ENCODE measurements at regions not wholly inside any gene's neighbourhood (a gene's known extent, or its start where the extent isn't known, plus 50 kb on each side); places are given as distances from the start of the nearest gene placed in this dataset.

- DNase-seq (ENCODE audit: low spot score): no peak
Observed at GRCh38 chr5:66469684-66470083, 126.5 kb upstream of the MAST4 start.

GRCh38 chr5:66472010-66472409 lies 124.2 kb upstream of the MAST4 start:
- DNase-seq (ENCODE audit: low spot score): no peak

GRCh38 chr5:66475731-66476130 lies 120.5 kb upstream of the MAST4 start:
- DNase-seq (ENCODE audit: low spot score): no peak

GRCh38 chr5:66477596-66477995 lies 118.6 kb upstream of the MAST4 start:
- no peak for DNase-seq (ENCODE audit: low spot score)

- DNase-seq (ENCODE audit: low spot score): peak; percentile 12
Observed at GRCh38 chr5:66494437-66494836, 101.8 kb upstream of the MAST4 start.

GRCh38 chr5:66498791-66499207 lies 97.4 kb upstream of the MAST4 start:
- no peak for DNase-seq (ENCODE audit: low spot score)

- DNase-seq (ENCODE audit: low spot score): no peak
Observed at GRCh38 chr5:66503203-66503789, 92.9 kb upstream of the MAST4 start.

GRCh38 chr5:66507106-66507505 lies 89.1 kb upstream of the MAST4 start:
- no peak for DNase-seq (ENCODE audit: low spot score)

- no peak for DNase-seq (ENCODE audit: low spot score)
Observed at GRCh38 chr5:66511491-66511890, 84.7 kb upstream of the MAST4 start.

- peak; percentile 35 for DNase-seq (ENCODE audit: low spot score)
Observed at GRCh38 chr5:66513130-66513529, 83.1 kb upstream of the MAST4 start.

GRCh38 chr5:66515209-66515608 lies 81.0 kb upstream of the MAST4 start:
- peak; percentile 15 for DNase-seq (ENCODE audit: low spot score)

GRCh38 chr5:66516550-66516949 lies 79.6 kb upstream of the MAST4 start:
- DNase-seq (ENCODE audit: low spot score): no peak

- no peak for DNase-seq (ENCODE audit: low spot score)
Observed at GRCh38 chr5:66517351-66517750, 78.8 kb upstream of the MAST4 start.

- DNase-seq (ENCODE audit: low spot score): no peak
Observed at GRCh38 chr5:66518052-66518451, 78.1 kb upstream of the MAST4 start.

GRCh38 chr5:66518753-66519152 lies 77.4 kb upstream of the MAST4 start:
- DNase-seq (ENCODE audit: low spot score): no peak

- DNase-seq (ENCODE audit: low spot score): no peak
Observed at GRCh38 chr5:66519626-66520025, 76.6 kb upstream of the MAST4 start.

GRCh38 chr5:66520854-66521253 lies 75.3 kb upstream of the MAST4 start:
- DNase-seq (ENCODE audit: low spot score): no peak

- no peak for DNase-seq (ENCODE audit: low spot score)
Observed at GRCh38 chr5:66527478-66528035, 68.6 kb upstream of the MAST4 start.

- peak; percentile 3 for DNase-seq (ENCODE audit: low spot score)
Observed at GRCh38 chr5:66529182-66529581, 67.0 kb upstream of the MAST4 start.

GRCh38 chr5:66529704-66530103 lies 66.5 kb upstream of the MAST4 start:
- DNase-seq (ENCODE audit: low spot score): no peak

- DNase-seq (ENCODE audit: low spot score): no peak
Observed at GRCh38 chr5:66538126-66538525, 58.1 kb upstream of the MAST4 start.

- no peak for DNase-seq (ENCODE audit: low spot score)
Observed at GRCh38 chr5:66538531-66538930, 57.7 kb upstream of the MAST4 start.

GRCh38 chr5:66540078-66540477 lies 56.1 kb upstream of the MAST4 start:
- no peak for DNase-seq (ENCODE audit: low spot score)

- DNase-seq (ENCODE audit: low spot score): no peak
Observed at GRCh38 chr5:66542711-66543110, 53.5 kb upstream of the MAST4 start.
